ENCODE measurements at regions not wholly inside any gene's neighbourhood (a gene's known extent, or its start where the extent isn't known, plus 50 kb on each side); places are given as distances from the start of the nearest gene placed in this dataset.

GRCh38 chr5:93893075-93893474, 151.7 kb upstream of the POU5F2 start:
- H3K4me3 ChIP-seq (replicated peaks; ENCODE audit: low read depth, low read length) = no peak overlapping the region
- TF ChIP-seq CTCF (IDR thresholded peaks at IDR 0.05; ENCODE audit: insufficient read depth, low read length, poor library complexity, severe bottlenecking) = no peak
- DNase-seq (ENCODE audit: extremely low read depth, insufficient read length) = no peak

GRCh38 chr5:93892481-93892880, 151.1 kb upstream of the POU5F2 start:
- H3K27me3 ChIP-seq (replicated peaks; ENCODE audit: control insufficient read depth, insufficient read depth, low read length) = no peaks in the 10 kb centered on the region
- TF ChIP-seq CTCF (IDR thresholded peaks at IDR 0.05; ENCODE audit: insufficient read depth, low read length, poor library complexity, severe bottlenecking) = no peak
- no peaks in the 10 kb centered on the region for H3K36me3 ChIP-seq (ENCODE audit: control insufficient read depth, insufficient read depth, low read length)
- no peak for DNase-seq (ENCODE audit: extremely low read depth, insufficient read length)
- H3K4me3 ChIP-seq (replicated peaks; ENCODE audit: low read depth, low read length) = no peak overlapping the region

More at GRCh38 chr5:93893075-93893474, 151.7 kb upstream of the POU5F2 start:
- Histone ChIP-seq H3K27me3 (replicated peaks; ENCODE audit: control insufficient read depth, insufficient read depth, low read length) (no peaks in the 10 kb centered on the region), H3K36me3 (ENCODE audit: control insufficient read depth, insufficient read depth, low read length) (no peaks in the 10 kb centered on the region)

- no peak for DNase-seq (ENCODE audit: extremely low read depth, insufficient read length)
- H3K27me3 ChIP-seq (replicated peaks; ENCODE audit: control insufficient read depth, insufficient read depth, low read length) = no peaks in the 10 kb centered on the region
- H3K36me3 ChIP-seq (ENCODE audit: control insufficient read depth, insufficient read depth, low read length) = no peaks in the 10 kb centered on the region
- no peak overlapping the region for H3K4me3 ChIP-seq (replicated peaks; ENCODE audit: low read depth, low read length)
- TF ChIP-seq CTCF (IDR thresholded peaks at IDR 0.05; ENCODE audit: insufficient read depth, low read length, poor library complexity, severe bottlenecking) = no peak
These were observed 150.4 kb upstream of the POU5F2 start for GRCh38 chr5:93891491-93892480.

GRCh38 chr5:93890657-93891056, 149.3 kb upstream of the POU5F2 start:
- no peak for DNase-seq (ENCODE audit: extremely low read depth, insufficient read length)
- Histone ChIP-seq H3K36me3 (ENCODE audit: control insufficient read depth, insufficient read depth, low read length) (no peaks in the 10 kb centered on the region), H3K27me3 (replicated peaks; ENCODE audit: control insufficient read depth, insufficient read depth, low read length) (no peaks in the 10 kb centered on the region)

GRCh38 chr5:93887678-93888077, 146.3 kb upstream of the POU5F2 start:
- H3K27me3 ChIP-seq (replicated peaks; ENCODE audit: control insufficient read depth, insufficient read depth, low read length) = no peaks in the 10 kb centered on the region
- H3K36me3 ChIP-seq (ENCODE audit: control insufficient read depth, insufficient read depth, low read length) = no peaks in the 10 kb centered on the region
- no peak overlapping the region for H3K4me3 ChIP-seq (replicated peaks; ENCODE audit: low read depth, low read length)
- TF ChIP-seq CTCF (IDR thresholded peaks at IDR 0.05; ENCODE audit: insufficient read depth, low read length, poor library complexity, severe bottlenecking) = no peak
- no peak for DNase-seq (ENCODE audit: extremely low read depth, insufficient read length)

More at GRCh38 chr5:93890657-93891056, 149.3 kb upstream of the POU5F2 start:
- no peak for TF ChIP-seq CTCF (IDR thresholded peaks at IDR 0.05; ENCODE audit: insufficient read depth, low read length, poor library complexity, severe bottlenecking)
- H3K4me3 ChIP-seq (replicated peaks; ENCODE audit: low read depth, low read length) = no peak overlapping the region
